Neuronal stem cell (in vitro differentiated cells): ENCODE measurements at regions not wholly inside any gene's neighbourhood (a gene's known extent, or its start where the extent isn't known, plus 50 kb on each side); places are given as distances from the start of the nearest gene placed in this dataset.

ENCODE experiments used
- DNase-seq: peaks from one replicate; pipeline ENCODE4 v3.0.0-alpha.2; 2013; ENCODE audit warnings: low spot score
- H2AFZ ChIP-seq: one replicate; pipeline ENCODE4 v1.6.1; 2013; ENCODE audit warnings: mild to moderate bottlenecking, low read length, inconsistent platforms
- H2AK5ac ChIP-seq: 2 replicates; pipeline ENCODE4 v1.6.1; 2013; ENCODE audit warnings: low read depth, mild to moderate bottlenecking, inconsistent platforms, low read length, moderate library complexity, mixed read lengths
- H2BK120ac ChIP-seq: 2 replicates; pipeline ENCODE4 v1.6.1; 2013; ENCODE audit warnings: low read depth, mild to moderate bottlenecking, inconsistent platforms, low read length, moderate library complexity, mixed read lengths
- H2BK12ac ChIP-seq: one replicate; pipeline ENCODE4 v1.6.1; 2013; ENCODE audit warnings: low read length, inconsistent platforms
- H2BK15ac ChIP-seq: 2 replicates; pipeline ENCODE4 v1.6.1; 2013; ENCODE audit warnings: mild to moderate bottlenecking, low read length, inconsistent platforms, mixed read lengths
- H2BK5ac ChIP-seq: one replicate; pipeline ENCODE4 v1.6.1; 2013; ENCODE audit warnings: inconsistent platforms, mild to moderate bottlenecking, low read length, moderate library complexity
- H3K14ac ChIP-seq: one replicate; pipeline ENCODE4 v1.6.1; 2013; ENCODE audit warnings: low read length, inconsistent platforms
- H3K18ac ChIP-seq: 2 replicates; pipeline ENCODE4 v1.6.1; 2013; ENCODE audit warnings: low read length, inconsistent platforms
- H3K23ac ChIP-seq: 2 replicates; pipeline ENCODE4 v1.6.1; 2013; ENCODE audit warnings: low read depth, mild to moderate bottlenecking, mixed read lengths, low read length, inconsistent platforms; ENCODE audit not compliant: poor library complexity
- H3K27ac ChIP-seq: replicated peaks from 3 replicates; pipeline ENCODE4 v1.5.1; 2013; ENCODE audit warnings: low read length, inconsistent platforms
- H3K27me3 ChIP-seq, 3 experiments: 2 replicates each; pipeline ENCODE4 v1.6.1; 2013; ENCODE audit warnings: low read length in 3 of 3, mild to moderate bottlenecking in 2 of 3, inconsistent platforms in 1 of 3, low read depth in 1 of 3, mixed read lengths in 1 of 3, moderate library complexity in 1 of 3; ENCODE audit not compliant: control insufficient read depth in 3 of 3, insufficient read depth in 3 of 3
- H3K36me3 ChIP-seq, 2 donors: replicated peaks in 1 of 2; 2 replicates each; pipeline ENCODE4 v1.6.1; 2013; ENCODE audit warnings: low read length in 2 of 2; ENCODE audit not compliant: control insufficient read depth in 2 of 2, insufficient read depth in 2 of 2
- H3K4ac ChIP-seq: 2 replicates; pipeline ENCODE4 v1.6.1; 2013; ENCODE audit warnings: inconsistent platforms, mild to moderate bottlenecking, low read length, moderate library complexity
- H3K4me1 ChIP-seq, 2 donors: 1 replicate in 1 of 2; 2 replicates in 1 of 2; pipeline ENCODE4 v1.6.1; 2013; ENCODE audit warnings: low read length in 2 of 2, low read depth in 1 of 2; ENCODE audit not compliant: control insufficient read depth in 2 of 2, insufficient read depth in 1 of 2
- H3K4me2 ChIP-seq: one replicate; pipeline ENCODE4 v1.6.1; 2013; ENCODE audit warnings: mild to moderate bottlenecking, low read length, inconsistent platforms; ENCODE audit not compliant: insufficient read depth, poor library complexity, severe bottlenecking
- H3K4me3 ChIP-seq, 2 donors: 2 replicates each; pipeline ENCODE4 v1.5.1; 2013; ENCODE audit warnings: low read length in 2 of 2, mild to moderate bottlenecking in 2 of 2, inconsistent platforms in 1 of 2, moderate library complexity in 1 of 2
- H3K79me1 ChIP-seq: one replicate; pipeline ENCODE4 v1.6.1; 2013; ENCODE audit warnings: low read depth, mild to moderate bottlenecking, inconsistent platforms, low read length, moderate library complexity
- H3K9ac ChIP-seq: one replicate; pipeline ENCODE4 v1.6.1; 2013; ENCODE audit warnings: mild to moderate bottlenecking, low read depth, low read length, inconsistent platforms; ENCODE audit not compliant: poor library complexity
- H3K9me3 ChIP-seq, 2 donors: replicated peaks in 1 of 2; 2 replicates each; pipeline versions ENCODE3 to v1.6.1; 2013; ENCODE audit warnings: low read length in 2 of 2, mild to moderate bottlenecking in 2 of 2, inconsistent platforms in 1 of 2, low read depth in 1 of 2, mixed read lengths in 1 of 2, moderate library complexity in 1 of 2; ENCODE audit not compliant: control insufficient read depth in 2 of 2, insufficient read depth in 1 of 2
- H4K8ac ChIP-seq: one replicate; pipeline ENCODE4 v1.6.1; 2013; ENCODE audit warnings: low read depth, mild to moderate bottlenecking, inconsistent platforms, low read length, moderate library complexity
- H4K91ac ChIP-seq: one replicate; pipeline ENCODE4 v1.6.1; 2013; ENCODE audit warnings: low read length, low read depth, mild to moderate bottlenecking, inconsistent platforms; ENCODE audit not compliant: poor library complexity
- WGBS, 2 donors: extraction: QIAGEN DNeasy Blood & Tissue Kit; methylation state at CpG; one replicate each; pipeline ENCODE4 v1.1.7; 2013; ENCODE audit warnings: missing lambda C conversion rate in 2 of 2, mixed read lengths in 1 of 2; ENCODE audit not compliant: insufficient read length in 2 of 2, insufficient replicate concordance in 1 of 2; ENCODE audit errors: extremely low coverage in 2 of 2; 5-methylcytosine and 5-hydroxymethylcytosine counted together

DNA sequence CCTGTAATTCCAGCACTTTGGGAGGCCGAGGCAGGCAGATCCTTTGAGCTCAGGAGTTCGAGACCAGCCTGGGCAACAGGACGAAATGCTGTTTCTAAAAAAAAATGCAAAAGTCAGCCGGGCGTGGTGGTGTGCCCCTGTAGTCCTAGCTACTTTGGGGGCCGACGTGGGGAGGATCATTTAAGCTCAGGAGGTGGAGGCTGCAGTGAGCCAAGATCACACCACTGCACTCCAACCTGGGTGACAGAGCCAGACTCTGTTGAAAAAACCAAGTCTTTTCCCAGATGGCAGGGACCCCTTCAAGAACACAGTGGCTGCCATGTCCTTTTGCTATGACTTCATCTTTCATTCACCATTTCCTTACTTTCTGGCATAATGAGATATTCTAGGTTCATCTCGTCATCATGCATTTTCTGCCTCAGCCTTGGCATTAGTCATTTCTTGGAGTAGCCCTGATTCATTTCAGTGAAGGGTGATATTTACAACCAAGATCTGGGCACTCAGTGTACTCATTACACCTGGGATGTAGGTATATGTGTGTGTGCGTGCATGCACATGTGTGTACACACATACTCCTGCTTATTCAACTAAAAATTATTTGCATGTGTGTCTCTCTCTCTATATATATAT lies 61.4 kb upstream of the TOX2 start:
- Histone ChIP-seq H2BK120ac (no peak overlapping the region), H3K9ac (no peak overlapping the region), H3K36me3 (no peaks in the 10 kb centered on the region), H3K27me3 (no peaks in the 10 kb centered on the region), H2AK5ac (no peak overlapping the region), H3K9me3 (no peaks in the 10 kb centered on the region), H3K14ac (no peak overlapping the region), H2BK12ac (no peak overlapping the region), H4K91ac (no peak overlapping the region), H4K8ac (no peak overlapping the region), H3K4me2 (no peak overlapping the region), H3K18ac (no peak overlapping the region), H2BK15ac (no peak overlapping the region), H3K23ac (no peak overlapping the region), H3K4ac (no peak overlapping the region), H3K4me3 (no peak overlapping the region), H2AFZ (no peak overlapping the region), H3K27ac (no peak overlapping the region), H2BK5ac (no peak overlapping the region), H3K4me1 (no peaks in the 10 kb centered on the region), H3K79me1 (no peaks in the 10 kb centered on the region)
- DNase-seq = no peak
- WGBS, 2 donors = no CpG with 5 or more reads among the region's 9 CpGs

DNA sequence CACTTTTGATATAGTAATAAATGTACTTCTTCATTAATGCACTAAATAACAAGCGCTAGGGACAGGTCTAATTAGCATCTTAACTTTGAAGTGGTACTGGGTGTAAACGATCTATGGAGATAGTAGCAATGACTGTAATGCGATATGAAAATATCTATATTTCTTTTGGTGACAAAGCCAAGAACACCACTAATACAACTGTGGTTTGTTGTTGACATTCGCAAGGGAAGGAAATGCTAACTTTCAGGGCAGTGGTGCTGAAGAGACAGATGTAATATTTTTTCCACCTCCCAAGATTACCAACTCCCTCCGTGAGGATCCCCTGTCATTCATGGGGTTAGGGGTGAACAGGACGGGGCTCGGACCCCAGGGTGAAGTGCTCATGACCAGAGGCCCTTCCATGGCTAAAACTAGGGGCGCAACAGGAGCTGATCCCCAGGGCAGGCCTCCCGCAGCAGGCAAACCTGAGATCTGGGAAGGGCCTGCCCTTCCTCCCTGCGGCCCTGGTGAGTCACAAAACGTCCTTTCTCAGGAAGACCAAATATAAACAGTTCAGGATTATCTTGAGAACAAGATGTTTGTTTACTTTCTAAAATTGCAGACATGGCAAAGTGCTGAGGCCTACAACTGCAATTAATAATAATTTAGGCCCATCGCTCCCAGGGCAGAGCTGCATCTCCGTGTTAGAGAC lies 65.0 kb upstream of the TOX2 start:
- peaks cover 0 to 2% (median 0%) of the 10 kb centered on the region in 3 experiments for H3K27me3 ChIP-seq
- no CpG with 5 or more reads among the region's 13 CpGs for WGBS, 2 donors
- H3K23ac ChIP-seq = no peak overlapping the region
- H3K9ac ChIP-seq = no peak overlapping the region
- no peak for DNase-seq
- no peak overlapping the region for H3K4me3 ChIP-seq
- no peak overlapping the region for H4K91ac ChIP-seq
- H3K79me1 ChIP-seq = no peaks in the 10 kb centered on the region
- no peak overlapping the region for H4K8ac ChIP-seq
- H3K4ac ChIP-seq = no peak overlapping the region
- no peak overlapping the region for H3K14ac ChIP-seq
- H3K27ac ChIP-seq = no peak overlapping the region
- H2BK120ac ChIP-seq = no peak overlapping the region
- no peak overlapping the region for H2BK5ac ChIP-seq
- H3K4me1 ChIP-seq = peaks cover 0 to 3% of the 10 kb centered on the region in 2 donors
- peak overlapping the region; percentile 3 for H2AFZ ChIP-seq
- H3K9me3 ChIP-seq = no peaks in the 10 kb centered on the region
- no peak overlapping the region for H3K18ac ChIP-seq
- no peak overlapping the region for H2AK5ac ChIP-seq
- H2BK12ac ChIP-seq = no peak overlapping the region
- H3K36me3 ChIP-seq = no peaks in the 10 kb centered on the region
- no peak overlapping the region for H2BK15ac ChIP-seq
- no peak overlapping the region for H3K4me2 ChIP-seq

DNA sequence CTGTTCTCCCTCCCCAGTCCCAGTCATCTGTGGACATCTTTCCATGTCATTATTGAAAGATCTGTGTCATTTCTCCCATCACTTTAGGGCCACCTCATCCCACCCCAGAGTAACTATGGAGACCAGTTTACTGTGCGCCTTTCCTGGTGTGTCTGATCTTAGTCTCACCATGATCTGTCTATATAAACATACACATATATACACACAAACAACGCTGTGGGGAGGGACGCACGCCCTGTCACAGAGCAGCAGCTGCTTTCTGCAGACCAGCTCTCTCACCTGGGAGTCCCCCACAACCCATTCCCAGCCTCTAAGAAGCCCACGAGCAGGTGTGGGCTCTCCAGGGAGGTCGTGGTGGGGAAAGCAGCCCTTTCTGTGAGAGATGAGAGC lies 68.1 kb upstream of the TOX2 start:
- Histone ChIP-seq H3K4me2 (no peak overlapping the region), H3K9ac (no peak overlapping the region), H4K8ac (no peak overlapping the region), H3K23ac (no peak overlapping the region), H2BK120ac (no peak overlapping the region), H2AFZ (no peak overlapping the region), H3K14ac (peak overlapping the region; percentile 1), H2BK12ac (no peak overlapping the region), H3K4ac (no peak overlapping the region), H3K9me3 (no peaks in the 10 kb centered on the region), H2BK15ac (no peak overlapping the region), H2BK5ac (no peak overlapping the region), H3K27me3 (peaks cover 0 to 2% (median 0%) of the 10 kb centered on the region in 3 experiments), H3K18ac (peak overlapping the region; percentile 28), H3K4me3 (no peak overlapping the region), H3K79me1 (no peaks in the 10 kb centered on the region), H2AK5ac (no peak overlapping the region), H3K4me1 (peaks cover 0 to 11% of the 10 kb centered on the region in 2 donors), H3K36me3 (no peaks in the 10 kb centered on the region), H4K91ac (no peak overlapping the region), H3K27ac (no peak overlapping the region)
- DNase-seq = no peak
- WGBS, 2 donors = no CpG with 5 or more reads among the region's 6 CpGs

DNA sequence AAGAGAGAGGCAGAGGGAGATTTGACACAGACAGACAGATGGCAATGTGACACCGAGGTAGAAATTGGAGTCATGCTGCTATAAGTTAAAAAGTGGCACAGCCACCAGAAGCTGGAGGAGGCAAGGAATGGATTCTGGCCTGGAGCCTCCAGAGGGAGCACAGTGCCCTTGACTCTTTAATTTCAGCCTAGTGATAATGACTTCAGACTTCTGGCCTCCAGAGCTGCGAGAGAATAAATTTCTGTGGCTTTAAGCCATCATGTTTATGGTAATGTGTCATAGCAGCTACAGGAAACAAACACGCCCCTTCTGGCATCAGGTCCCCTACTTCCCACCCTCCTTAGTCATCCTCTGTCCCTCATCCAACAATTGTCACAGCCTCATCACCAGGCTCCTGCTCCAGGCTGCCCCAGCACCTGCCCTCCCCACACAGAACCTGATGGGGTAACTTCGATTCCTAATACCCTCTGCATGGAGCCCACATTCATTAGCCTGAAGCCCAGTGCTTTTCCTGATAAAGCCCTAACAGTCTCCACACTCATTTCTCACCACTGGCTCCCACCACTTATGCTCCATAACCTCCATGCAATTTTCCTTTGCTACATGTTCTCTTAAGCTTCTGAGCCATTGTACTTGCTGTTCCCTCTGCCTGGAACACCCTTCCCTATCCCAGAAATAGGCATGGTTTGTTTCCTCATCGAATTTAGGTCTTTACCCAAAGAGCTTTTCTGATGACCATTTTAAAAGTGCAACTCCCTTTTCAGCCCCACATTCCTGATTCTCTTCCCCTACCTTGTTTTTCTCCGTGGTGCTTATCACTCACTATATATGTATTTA lies 69.7 kb upstream of the TOX2 start:
- H2AFZ ChIP-seq = no peak overlapping the region
- H3K9me3 ChIP-seq = no peaks in the 10 kb centered on the region
- H3K23ac ChIP-seq = no peak overlapping the region
- H2BK12ac ChIP-seq = no peak overlapping the region
- no peaks in the 10 kb centered on the region for H3K36me3 ChIP-seq
- no peak overlapping the region for H2AK5ac ChIP-seq
- H3K4ac ChIP-seq = no peak overlapping the region
- H2BK15ac ChIP-seq = no peak overlapping the region
- H3K18ac ChIP-seq = no peak overlapping the region
- H3K4me1 ChIP-seq = peaks cover 0 to 11% of the 10 kb centered on the region in 2 donors
- no CpG with 5 or more reads among the region's 6 CpGs for WGBS, 2 donors
- H3K14ac ChIP-seq = no peak overlapping the region
- H4K91ac ChIP-seq = no peak overlapping the region
- no peak for DNase-seq
- peak overlapping the region; percentile 56 for H2BK5ac ChIP-seq
- no peak overlapping the region for H3K4me2 ChIP-seq
- no peak overlapping the region for H3K9ac ChIP-seq
- H3K27me3 ChIP-seq = peaks cover 0 to 2% (median 0%) of the 10 kb centered on the region in 3 experiments
- H3K27ac ChIP-seq = no peak overlapping the region
- H3K4me3 ChIP-seq = no peak overlapping the region
- no peak overlapping the region for H2BK120ac ChIP-seq
- H4K8ac ChIP-seq = no peak overlapping the region
- no peaks in the 10 kb centered on the region for H3K79me1 ChIP-seq
